PFSK-1 (cell line): ENCODE measurements at regions not wholly inside any gene's neighbourhood (a gene's known extent, or its start where the extent isn't known, plus 50 kb on each side); places are given as distances from the start of the nearest gene placed in this dataset.

Experiments
- POLR2AphosphoS5 ChIP-seq: IDR thresholded peaks from 2 replicates; pipeline ENCODE4 v1.6.1; 2012; ENCODE audit warnings: low read depth, mild to moderate bottlenecking, control low read depth, low read length, moderate library complexity
- SIN3A ChIP-seq: IDR thresholded peaks from 2 replicates; pipeline ENCODE4 v1.6.1; 2012; ENCODE audit warnings: mild to moderate bottlenecking, low read length, moderate library complexity, borderline replicate concordance; ENCODE audit not compliant: insufficient read depth
- TAF1 ChIP-seq: IDR thresholded peaks from 2 replicates; pipeline ENCODE4 v1.6.1; 2012; ENCODE audit warnings: low read length, control low read depth, borderline replicate concordance; ENCODE audit not compliant: insufficient read depth
- TF ChIP-seq, protein P1 (sequence below), 2 experiments: IDR thresholded peaks; 2 replicates each; pipeline versions ENCODE4 v1.6.1 to v1.8.0; 2011 to 2012; ENCODE audit warnings: low read depth in 2 of 2, low read length in 2 of 2, control low read depth in 1 of 2, inconsistent platforms in 1 of 2, mild to moderate bottlenecking in 1 of 2, moderate library complexity in 1 of 2; ENCODE audit not compliant: insufficient read depth in 1 of 2

DNA sequence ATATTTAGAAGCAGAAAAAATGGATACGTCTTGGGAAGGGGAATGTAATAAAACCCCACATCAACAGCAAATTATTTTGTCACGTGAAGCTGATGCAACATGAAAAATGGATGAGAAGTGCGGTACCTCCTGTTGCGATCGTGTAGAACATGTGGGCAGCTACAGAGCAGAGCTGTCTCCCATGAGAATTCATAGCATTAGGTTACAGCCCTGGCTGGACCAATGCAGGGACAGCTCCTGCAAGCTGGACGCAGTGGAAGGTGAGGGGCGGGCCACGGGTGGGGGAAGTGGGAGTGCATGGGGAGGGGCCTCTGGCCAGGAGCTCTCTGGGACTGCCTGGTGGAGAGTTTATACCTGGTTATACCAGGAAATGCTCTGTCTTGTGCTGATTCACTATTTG is 120.3 kb downstream of the GATA3 start:
- TF ChIP-seq POLR2AphosphoS5 (no peak), SIN3A (no peak), TAF1 (no peak)
- TF ChIP-seq, protein P1, sequence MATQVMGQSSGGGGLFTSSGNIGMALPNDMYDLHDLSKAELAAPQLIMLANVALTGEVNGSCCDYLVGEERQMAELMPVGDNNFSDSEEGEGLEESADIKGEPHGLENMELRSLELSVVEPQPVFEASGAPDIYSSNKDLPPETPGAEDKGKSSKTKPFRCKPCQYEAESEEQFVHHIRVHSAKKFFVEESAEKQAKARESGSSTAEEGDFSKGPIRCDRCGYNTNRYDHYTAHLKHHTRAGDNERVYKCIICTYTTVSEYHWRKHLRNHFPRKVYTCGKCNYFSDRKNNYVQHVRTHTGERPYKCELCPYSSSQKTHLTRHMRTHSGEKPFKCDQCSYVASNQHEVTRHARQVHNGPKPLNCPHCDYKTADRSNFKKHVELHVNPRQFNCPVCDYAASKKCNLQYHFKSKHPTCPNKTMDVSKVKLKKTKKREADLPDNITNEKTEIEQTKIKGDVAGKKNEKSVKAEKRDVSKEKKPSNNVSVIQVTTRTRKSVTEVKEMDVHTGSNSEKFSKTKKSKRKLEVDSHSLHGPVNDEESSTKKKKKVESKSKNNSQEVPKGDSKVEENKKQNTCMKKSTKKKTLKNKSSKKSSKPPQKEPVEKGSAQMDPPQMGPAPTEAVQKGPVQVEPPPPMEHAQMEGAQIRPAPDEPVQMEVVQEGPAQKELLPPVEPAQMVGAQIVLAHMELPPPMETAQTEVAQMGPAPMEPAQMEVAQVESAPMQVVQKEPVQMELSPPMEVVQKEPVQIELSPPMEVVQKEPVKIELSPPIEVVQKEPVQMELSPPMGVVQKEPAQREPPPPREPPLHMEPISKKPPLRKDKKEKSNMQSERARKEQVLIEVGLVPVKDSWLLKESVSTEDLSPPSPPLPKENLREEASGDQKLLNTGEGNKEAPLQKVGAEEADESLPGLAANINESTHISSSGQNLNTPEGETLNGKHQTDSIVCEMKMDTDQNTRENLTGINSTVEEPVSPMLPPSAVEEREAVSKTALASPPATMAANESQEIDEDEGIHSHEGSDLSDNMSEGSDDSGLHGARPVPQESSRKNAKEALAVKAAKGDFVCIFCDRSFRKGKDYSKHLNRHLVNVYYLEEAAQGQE (IDR thresholded peaks at IDR 0.05; ENCODE audit: insufficient read depth in 1 of 2, low read depth in 2 of 2, low read length in 2 of 2) = no peak
